ENCODE measurements at regions not wholly inside any gene's neighbourhood (a gene's known extent, or its start where the extent isn't known, plus 50 kb on each side); places are given as distances from the start of the nearest gene placed in this dataset.
"Not testable (repeated sequence)": the region's sequence is repeated elsewhere in the genome, so short reads cannot be mapped to it uniquely, and the experiment has no call there.

- DNase-seq (no peak), ATAC-seq (no peak)
- Mint-ChIP-seq H3K27me3 (peaks cover 2% of the 10 kb centered on the region), H3K27ac (no peak overlapping the region), H3K36me3 (ENCODE audit: low read depth) (no peaks in the 10 kb centered on the region), H3K4me3 (no peak overlapping the region), H3K9me3 (no peaks in the 10 kb centered on the region), H3K4me1 (ENCODE audit: low read depth) (no peaks in the 10 kb centered on the region)
- TF ChIP-seq CTCF (IDR thresholded peaks at IDR 0.05): no peak
- ChIA-PET CTCF (no interaction called here), POLR2A (no interaction called here)
- intact Hi-C loops (cut with micrococcal nuclease): no loop called here
Measured at GRCh38 chr14:25308244-25308643, 258.3 kb upstream of the STXBP6 start.

GRCh38 chr14:25303934-25304333 lies 254.0 kb upstream of the STXBP6 start:
- no peak overlapping the region for H3K27ac Mint-ChIP-seq
- H3K4me1 Mint-ChIP-seq (ENCODE audit: low read depth): no peaks in the 10 kb centered on the region
- ChIA-PET POLR2A (no interaction called here), CTCF (no interaction called here)
- H3K36me3 Mint-ChIP-seq (ENCODE audit: low read depth): no peaks in the 10 kb centered on the region
- no peak overlapping the region for H3K4me3 Mint-ChIP-seq
- H3K9me3 Mint-ChIP-seq: peaks cover 1% of the 10 kb centered on the region
- no peak for DNase-seq
- TF ChIP-seq CTCF (IDR thresholded peaks at IDR 0.05): no peak
- intact Hi-C loops (cut with micrococcal nuclease): no loop called here
- no peak for ATAC-seq
- H3K27me3 Mint-ChIP-seq: peaks cover 2% of the 10 kb centered on the region

- no peak for DNase-seq
- CTCF ChIA-PET: no interaction called here
- intact Hi-C loops (cut with micrococcal nuclease): no loop called here
- POLR2A ChIA-PET: no interaction called here
- TF ChIP-seq CTCF (IDR thresholded peaks at IDR 0.05): no peak
- Mint-ChIP-seq H3K4me1 (ENCODE audit: low read depth) (no peaks in the 10 kb centered on the region), H3K36me3 (ENCODE audit: low read depth) (no peaks in the 10 kb centered on the region), H3K9me3 (peaks cover 1% of the 10 kb centered on the region), H3K27ac (no peak overlapping the region), H3K4me3 (no peak overlapping the region), H3K27me3 (peaks cover 2% of the 10 kb centered on the region)
- ATAC-seq: no peak
Measured at GRCh38 chr14:25298238-25298637, 248.3 kb upstream of the STXBP6 start.

GRCh38 chr14:25290154-25290553 lies 240.2 kb upstream of the STXBP6 start:
- H3K27ac Mint-ChIP-seq; ATAC-seq; H3K9me3 Mint-ChIP-seq; H3K4me1 Mint-ChIP-seq (ENCODE audit: low read depth); intact Hi-C loops (cut with micrococcal nuclease); H3K36me3 Mint-ChIP-seq (ENCODE audit: low read depth); POLR2A ChIA-PET; DNase-seq; CTCF ChIA-PET; H3K4me3 Mint-ChIP-seq; H3K27me3 Mint-ChIP-seq: not testable (repeated sequence)

- intact Hi-C loops (cut with micrococcal nuclease): no loop called here
- Mint-ChIP-seq H3K36me3 (ENCODE audit: low read depth) (no peaks in the 10 kb centered on the region), H3K27me3 (peaks cover 2% of the 10 kb centered on the region), H3K4me3 (no peak overlapping the region), H3K27ac (no peak overlapping the region), H3K9me3 (no peaks in the 10 kb centered on the region), H3K4me1 (ENCODE audit: low read depth) (no peaks in the 10 kb centered on the region)
- CTCF ChIA-PET: no interaction called here
- ATAC-seq (no peak), DNase-seq (no peak)
- no peak for TF ChIP-seq CTCF (IDR thresholded peaks at IDR 0.05)
- POLR2A ChIA-PET: no interaction called here
Measured at GRCh38 chr14:25274529-25274928, 224.6 kb upstream of the STXBP6 start.

- no peaks in the 10 kb centered on the region for H3K4me1 Mint-ChIP-seq (ENCODE audit: low read depth)
- no peak for TF ChIP-seq CTCF (IDR thresholded peaks at IDR 0.05)
- intact Hi-C loops (cut with micrococcal nuclease): no loop called here
- H3K9me3 Mint-ChIP-seq: peaks cover 2% of the 10 kb centered on the region
- H3K36me3 Mint-ChIP-seq (ENCODE audit: low read depth): no peaks in the 10 kb centered on the region
- CTCF ChIA-PET: no interaction called here
- DNase-seq (no peak), ATAC-seq (no peak)
- no peaks in the 10 kb centered on the region for H3K27me3 Mint-ChIP-seq
- POLR2A ChIA-PET: no interaction called here
- no peak overlapping the region for H3K4me3 Mint-ChIP-seq
- H3K27ac Mint-ChIP-seq: no peak overlapping the region
Measured at GRCh38 chr14:25267186-25267585, 217.2 kb upstream of the STXBP6 start.
